ENCODE measurements at regions not wholly inside any gene's neighbourhood (a gene's known extent, or its start where the extent isn't known, plus 50 kb on each side); places are given as distances from the start of the nearest gene placed in this dataset.

DNA sequence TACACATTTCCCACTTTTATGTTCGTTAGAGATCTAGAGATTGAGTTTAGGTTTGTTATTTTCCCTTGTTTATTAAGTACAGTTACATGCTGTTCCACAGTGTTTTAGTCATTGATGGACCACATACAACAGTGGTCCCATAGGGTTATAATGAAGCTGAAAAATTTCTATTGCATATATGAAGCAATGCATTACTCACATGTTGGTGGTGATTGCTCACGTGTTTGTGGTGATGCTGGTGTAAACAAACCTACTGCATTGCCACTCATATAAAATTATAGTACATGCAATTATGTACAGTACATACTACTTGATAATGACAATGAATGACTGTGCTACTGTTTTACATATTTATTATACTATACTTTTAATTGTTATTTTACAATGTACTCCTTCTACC, 51.0 kb upstream of the NXPH2 start:
- no peaks in the 10 kb centered on the region for H3K4me1 ChIP-seq (replicated peaks in 1 of 2; ENCODE audit: control insufficient read depth in 2 of 2, insufficient read depth in 2 of 2, low read length in 2 of 2)
- WGBS (ENCODE audit: insufficient coverage, low coverage, missing lambda C conversion rate): 0% methylated on average over 2 of the region's 2 CpGs
- in situ Hi-C loops (cut with MboI): no loop called here
- no peak overlapping the region for H3K27ac ChIP-seq (ENCODE audit: extremely low read depth, low read depth, low read length)
- H4K20me1 ChIP-seq (replicated peaks; ENCODE audit: control insufficient read depth, insufficient read depth, low read length): no peaks in the 10 kb centered on the region
- ATAC-seq: no peak
- H3K36me3 ChIP-seq (ENCODE audit: control insufficient read depth, insufficient read depth, low read length): no peaks in the 10 kb centered on the region
- intact Hi-C loops (cut with micrococcal nuclease): no loop called here
- H3K9ac ChIP-seq (ENCODE audit: insufficient read depth in 1 of 2, low read depth in 2 of 2, low read length in 2 of 2): no peak overlapping the region
- FAIRE-seq: no peak
- H3K9me3 ChIP-seq (replicated peaks; ENCODE audit: control insufficient read depth, insufficient read depth, low read depth, low read length): no peaks in the 10 kb centered on the region
- H3K9me1 ChIP-seq (ENCODE audit: control insufficient read depth, insufficient read depth, low read length): no peaks in the 10 kb centered on the region
- CTCF ChIA-PET (ENCODE audit: low intra/inter-chr PET ratio): no interaction called here
- no peaks in the 10 kb centered on the region for H3K79me2 ChIP-seq (ENCODE audit: control insufficient read depth, insufficient read depth, low read length)
- no peaks in the 10 kb centered on the region for H3K27me3 ChIP-seq (ENCODE audit: control insufficient read depth in 2 of 2, insufficient read depth in 2 of 2, low read length in 2 of 2)
- POLR2A ChIA-PET: no interaction called here
- DNase-seq (ENCODE audit: extremely low read depth in 1 of 4, low spot score in 3 of 4): no peak
- BruUV-seq (replicated peaks): no TSS peak
- H3K4me3 ChIP-seq: no peak overlapping the region
- H3K4me2 ChIP-seq (ENCODE audit: insufficient read depth, low read length): no peak overlapping the region
- H2AFZ ChIP-seq (ENCODE audit: low read depth, low read length): no peak overlapping the region
- TF ChIP-seq ZNF282 (CRISPR knock-in tag; IDR thresholded peaks at IDR 0.05) (no peak), VEZF1 (CRISPR knock-in tag; IDR thresholded peaks at IDR 0.05) (no peak), E2F1 (CRISPR knock-in tag; IDR thresholded peaks at IDR 0.05) (no peak), KLF6 (CRISPR knock-in tag; IDR thresholded peaks at IDR 0.05; ENCODE audit: borderline replicate concordance) (no peak), ZNF398 (CRISPR knock-in tag; IDR thresholded peaks at IDR 0.05) (no peak), CBX3 (IDR thresholded peaks at IDR 0.05; ENCODE audit: borderline replicate concordance in 1 of 2, low read length in 2 of 2) (no peak), SLC30A9 (CRISPR knock-in tag; IDR thresholded peaks at IDR 0.05) (no peak), MAFF (IDR thresholded peaks at IDR 0.05; ENCODE audit: low read length) (no peak), ZBTB8A (IDR thresholded peaks at IDR 0.05; ENCODE audit: partially characterized antibody) (no peak), ZNF143 (CRISPR knock-in tag; IDR thresholded peaks at IDR 0.05) (no peak), CBFA2T2 (conservative IDR thresholded peaks at IDR 0.05) (no peak), TAF15 (IDR thresholded peaks at IDR 0.05; ENCODE audit: low read depth, low read length) (no peak), TRIM28 (IDR thresholded peaks at IDR 0.05) (no peak), HDGF (IDR thresholded peaks at IDR 0.05) (no peak), GABPB1 (CRISPR knock-in tag; IDR thresholded peaks at IDR 0.05) (no peak), DPF2 (IDR thresholded peaks at IDR 0.05) (no peak), MYBL2 (IDR thresholded peaks at IDR 0.05; ENCODE audit: low read depth) (no peak), MYBL2 (CRISPR knock-in tag; IDR thresholded peaks at IDR 0.05; ENCODE audit: borderline replicate concordance) (no peak)
- TF ChIP-seq, protein P1, sequence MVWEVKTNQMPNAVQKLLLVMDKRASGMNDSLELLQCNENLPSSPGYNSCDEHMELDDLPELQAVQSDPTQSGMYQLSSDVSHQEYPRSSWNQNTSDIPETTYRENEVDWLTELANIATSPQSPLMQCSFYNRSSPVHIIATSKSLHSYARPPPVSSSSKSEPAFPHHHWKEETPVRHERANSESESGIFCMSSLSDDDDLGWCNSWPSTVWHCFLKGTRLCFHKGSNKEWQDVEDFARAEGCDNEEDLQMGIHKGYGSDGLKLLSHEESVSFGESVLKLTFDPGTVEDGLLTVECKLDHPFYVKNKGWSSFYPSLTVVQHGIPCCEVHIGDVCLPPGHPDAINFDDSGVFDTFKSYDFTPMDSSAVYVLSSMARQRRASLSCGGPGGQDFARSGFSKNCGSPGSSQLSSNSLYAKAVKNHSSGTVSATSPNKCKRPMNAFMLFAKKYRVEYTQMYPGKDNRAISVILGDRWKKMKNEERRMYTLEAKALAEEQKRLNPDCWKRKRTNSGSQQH (CRISPR knock-in tag; IDR thresholded peaks at IDR 0.05): no peak
- TF ChIP-seq, protein P2, sequence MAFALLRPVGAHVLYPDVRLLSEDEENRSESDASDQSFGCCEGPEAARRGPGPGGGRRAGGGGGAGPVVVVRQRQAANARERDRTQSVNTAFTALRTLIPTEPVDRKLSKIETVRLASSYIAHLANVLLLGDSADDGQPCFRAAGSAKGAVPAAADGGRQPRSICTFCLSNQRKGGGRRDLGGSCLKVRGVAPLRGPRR (CRISPR knock-in tag; IDR thresholded peaks at IDR 0.05): no peak
